ENCODE measurements at regions not wholly inside any gene's neighbourhood (a gene's known extent, or its start where the extent isn't known, plus 50 kb on each side); places are given as distances from the start of the nearest gene placed in this dataset.

DNA sequence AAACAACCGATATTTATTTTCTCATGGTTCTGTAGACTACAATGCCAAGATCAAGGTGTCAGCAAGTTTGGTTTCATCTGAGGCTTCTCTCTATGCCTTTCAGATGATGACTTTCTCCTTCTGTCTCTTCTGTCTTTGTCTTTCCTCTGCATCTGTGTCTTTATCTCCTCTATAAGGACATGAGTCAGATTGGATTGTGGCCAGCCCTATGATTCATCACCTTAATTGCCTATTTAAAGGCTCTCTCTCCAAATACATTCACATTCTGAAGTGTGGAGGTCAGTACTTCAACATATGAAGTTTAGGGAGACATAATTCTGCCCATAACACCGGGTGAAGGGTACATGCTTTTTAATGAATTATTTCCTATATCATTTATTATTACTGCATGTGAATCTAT, 71.2 kb upstream of the CNTNAP5 start:
- DNase-seq (ENCODE audit: low spot score in 2 of 2) (no peak), ATAC-seq (replicated peaks; ENCODE audit: extremely low read depth, poor library complexity, severe bottlenecking) (no peak)
- peaks cover 12% of the 10 kb centered on the region for H3K9me3 Mint-ChIP-seq
- no peak overlapping the region for H3K27ac Mint-ChIP-seq (ENCODE audit: low read depth)
- no peak overlapping the region for H3K4me3 Mint-ChIP-seq
- no peaks in the 10 kb centered on the region for H3K36me3 Mint-ChIP-seq (ENCODE audit: insufficient read depth)
- no peaks in the 10 kb centered on the region for H3K4me1 Mint-ChIP-seq
- no peaks in the 10 kb centered on the region for H3K27me3 Mint-ChIP-seq

- no peak for ATAC-seq (replicated peaks; ENCODE audit: extremely low read depth, poor library complexity, severe bottlenecking)
- Mint-ChIP-seq H3K36me3 (ENCODE audit: insufficient read depth) (peaks cover 2% of the 10 kb centered on the region), H3K27me3 (no peaks in the 10 kb centered on the region), H3K4me1 (no peaks in the 10 kb centered on the region), H3K9me3 (peaks cover 9% of the 10 kb centered on the region), H3K27ac (ENCODE audit: low read depth) (no peak overlapping the region), H3K4me3 (no peak overlapping the region)
- no peak for DNase-seq (ENCODE audit: low spot score in 2 of 2)
Observed at GRCh38 chr2:123958011-123958410, 67.1 kb upstream of the CNTNAP5 start.

- Mint-ChIP-seq H3K27me3 (no peaks in the 10 kb centered on the region), H3K27ac (ENCODE audit: low read depth) (no peak overlapping the region), H3K4me3 (no peak overlapping the region), H3K36me3 (ENCODE audit: insufficient read depth) (peaks cover 2% of the 10 kb centered on the region), H3K9me3 (peaks cover 18% of the 10 kb centered on the region), H3K4me1 (no peaks in the 10 kb centered on the region)
- DNase-seq (ENCODE audit: low spot score in 2 of 2) (no peak), ATAC-seq (replicated peaks; ENCODE audit: extremely low read depth, poor library complexity, severe bottlenecking) (no peak)
Observed at GRCh38 chr2:123961576-123961975, 63.5 kb upstream of the CNTNAP5 start.

- Mint-ChIP-seq H3K27me3 (no peaks in the 10 kb centered on the region), H3K9me3 (peaks cover 13% of the 10 kb centered on the region), H3K4me1 (no peaks in the 10 kb centered on the region), H3K4me3 (no peak overlapping the region), H3K36me3 (ENCODE audit: insufficient read depth) (no peaks in the 10 kb centered on the region), H3K27ac (ENCODE audit: low read depth) (no peak overlapping the region)
- DNase-seq (ENCODE audit: low spot score in 2 of 2) = no peak
- ATAC-seq (replicated peaks; ENCODE audit: extremely low read depth, poor library complexity, severe bottlenecking) = no peak
Observed at GRCh38 chr2:123971564-123972318, 53.3 kb upstream of the CNTNAP5 start.
